ENCODE measurements at regions not wholly inside any gene's neighbourhood (a gene's known extent, or its start where the extent isn't known, plus 50 kb on each side); places are given as distances from the start of the nearest gene placed in this dataset.

- H2AFZ ChIP-seq (ENCODE audit: insufficient read depth, low read depth, low read length, poor library complexity, severe bottlenecking): no peak overlapping the region
These were observed 159.3 kb upstream of the FOXN3 start for GRCh38 chr14:89576145-89576927.

GRCh38 chr14:89575386-89576061 lies 158.5 kb upstream of the FOXN3 start:
- Histone ChIP-seq H3K27ac (ENCODE audit: low read depth in 1 of 2, low read length in 2 of 2) (no peak overlapping the region), H3K9ac (ENCODE audit: insufficient read depth, low read length, poor library complexity, severe bottlenecking) (no peak overlapping the region), H3K27me3 (ENCODE audit: control insufficient read depth in 2 of 2, insufficient read depth in 2 of 2, low read length in 2 of 2) (no peaks in the 10 kb centered on the region), H3K4me1 (ENCODE audit: control insufficient read depth in 1 of 2, insufficient read depth in 2 of 2, low read length in 2 of 2) (peaks cover 19 to 20% of the 10 kb centered on the region in 2 donors), H3K36me3 (replicated peaks in 1 of 2; ENCODE audit: control insufficient read depth in 1 of 2, insufficient read depth in 2 of 2, low read length in 2 of 2) (peaks cover 0 to 24% of the 10 kb centered on the region in 2 donors), H3K4me2 (replicated peaks; ENCODE audit: extremely low read depth, low read length, poor library complexity, severe bottlenecking) (no peak overlapping the region), H3K9me3 (replicated peaks in 1 of 2; ENCODE audit: control insufficient read depth in 1 of 2, insufficient read depth in 1 of 2, low read length in 2 of 2) (no peaks in the 10 kb centered on the region), H3K4me3 (replicated peaks in 1 of 3; ENCODE audit: low read depth in 2 of 3, low read length in 3 of 3) (no peak overlapping the region), H4K20me1 (ENCODE audit: insufficient read depth, low read length) (peaks cover 16% of the 10 kb centered on the region), H2AFZ (ENCODE audit: insufficient read depth, low read depth, low read length, poor library complexity, severe bottlenecking) (no peak overlapping the region), H3K79me2 (ENCODE audit: insufficient read depth, low read length) (peaks cover 75% of the 10 kb centered on the region)
- intact Hi-C loops (cut with micrococcal nuclease): no loop called here
- Mint-ChIP-seq H3K27me3 (ENCODE audit: low read depth in 3 of 3) (peaks cover 0 to 1% (median 0%) of the 10 kb centered on the region in 3 donors), H3K9me3 (no peaks in the 10 kb centered on the region), H3K4me3 (no peak overlapping the region), H3K27ac (peak overlapping the region in 1 of 7 donors; percentile 10), H3K36me3 (peaks cover 42% of the 10 kb centered on the region in 2 donors), H3K4me1 (peaks cover 30% of the 10 kb centered on the region)
- 91% methylated on average over 15 of the region's 17 CpGs for WGBS (ENCODE audit: insufficient coverage)
- DNase-seq: no peak
- TF ChIP-seq, protein P1, sequence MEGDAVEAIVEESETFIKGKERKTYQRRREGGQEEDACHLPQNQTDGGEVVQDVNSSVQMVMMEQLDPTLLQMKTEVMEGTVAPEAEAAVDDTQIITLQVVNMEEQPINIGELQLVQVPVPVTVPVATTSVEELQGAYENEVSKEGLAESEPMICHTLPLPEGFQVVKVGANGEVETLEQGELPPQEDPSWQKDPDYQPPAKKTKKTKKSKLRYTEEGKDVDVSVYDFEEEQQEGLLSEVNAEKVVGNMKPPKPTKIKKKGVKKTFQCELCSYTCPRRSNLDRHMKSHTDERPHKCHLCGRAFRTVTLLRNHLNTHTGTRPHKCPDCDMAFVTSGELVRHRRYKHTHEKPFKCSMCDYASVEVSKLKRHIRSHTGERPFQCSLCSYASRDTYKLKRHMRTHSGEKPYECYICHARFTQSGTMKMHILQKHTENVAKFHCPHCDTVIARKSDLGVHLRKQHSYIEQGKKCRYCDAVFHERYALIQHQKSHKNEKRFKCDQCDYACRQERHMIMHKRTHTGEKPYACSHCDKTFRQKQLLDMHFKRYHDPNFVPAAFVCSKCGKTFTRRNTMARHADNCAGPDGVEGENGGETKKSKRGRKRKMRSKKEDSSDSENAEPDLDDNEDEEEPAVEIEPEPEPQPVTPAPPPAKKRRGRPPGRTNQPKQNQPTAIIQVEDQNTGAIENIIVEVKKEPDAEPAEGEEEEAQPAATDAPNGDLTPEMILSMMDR (IDR thresholded peaks at IDR 0.05): no peak

More at GRCh38 chr14:89576145-89576927, 159.3 kb upstream of the FOXN3 start:
- Mint-ChIP-seq H3K36me3 (peaks cover 44 to 48% of the 10 kb centered on the region in 2 donors), H3K4me1 (peaks cover 30% of the 10 kb centered on the region), H3K9me3 (no peaks in the 10 kb centered on the region), H3K27me3 (ENCODE audit: low read depth in 3 of 3) (peaks cover 0 to 1% (median 0%) of the 10 kb centered on the region in 3 donors), H3K27ac (no peak overlapping the region), H3K4me3 (no peak overlapping the region)
- peaks cover 16% of the 10 kb centered on the region for H4K20me1 ChIP-seq (ENCODE audit: insufficient read depth, low read length)
- peaks cover 74% of the 10 kb centered on the region for H3K79me2 ChIP-seq (ENCODE audit: insufficient read depth, low read length)
- H3K4me3 ChIP-seq (replicated peaks in 1 of 3; ENCODE audit: low read depth in 2 of 3, low read length in 3 of 3): no peak overlapping the region
- intact Hi-C loops (cut with micrococcal nuclease): no loop called here
- H3K9me3 ChIP-seq (replicated peaks in 1 of 2; ENCODE audit: control insufficient read depth in 1 of 2, insufficient read depth in 1 of 2, low read length in 2 of 2): no peaks in the 10 kb centered on the region
- H3K36me3 ChIP-seq (replicated peaks in 1 of 2; ENCODE audit: control insufficient read depth in 1 of 2, insufficient read depth in 2 of 2, low read length in 2 of 2): peaks cover 0 to 32% of the 10 kb centered on the region in 2 donors
- peaks cover 19 to 20% of the 10 kb centered on the region in 2 donors for H3K4me1 ChIP-seq (ENCODE audit: control insufficient read depth in 1 of 2, insufficient read depth in 2 of 2, low read length in 2 of 2)
- 60% methylated on average over 1 of the region's 14 CpGs for WGBS (ENCODE audit: insufficient coverage)
- no peak overlapping the region for H3K4me2 ChIP-seq (replicated peaks; ENCODE audit: extremely low read depth, low read length, poor library complexity, severe bottlenecking)
- DNase-seq: no peak
- H3K27ac ChIP-seq (ENCODE audit: low read depth in 1 of 2, low read length in 2 of 2): no peak overlapping the region
- H3K9ac ChIP-seq (ENCODE audit: insufficient read depth, low read length, poor library complexity, severe bottlenecking): no peak overlapping the region
- no peaks in the 10 kb centered on the region for H3K27me3 ChIP-seq (ENCODE audit: control insufficient read depth in 2 of 2, insufficient read depth in 2 of 2, low read length in 2 of 2)
- TF ChIP-seq, protein P1 (IDR thresholded peaks at IDR 0.05): no peak
